ENCODE measurements at regions not wholly inside any gene's neighbourhood (a gene's known extent, or its start where the extent isn't known, plus 50 kb on each side); places are given as distances from the start of the nearest gene placed in this dataset.

GRCh38 chr4:63017300-63017699 lies 1392.0 kb downstream of the TECRL start:
- no peak overlapping the region for H2AFZ ChIP-seq (ENCODE audit: control insufficient read depth, low read length)
- dilution Hi-C loops (cut with MboI; ENCODE audit: extremely low pct_ligation_motif_present, low sequenced_read_pairs) = no loop called here
- H3K36me3 ChIP-seq (ENCODE audit: control insufficient read depth in 2 of 2, extremely low read depth in 1 of 2, insufficient read depth in 2 of 2, low read length in 2 of 2) = no peaks in the 10 kb centered on the region
- H3K79me2 ChIP-seq (ENCODE audit: control insufficient read depth, insufficient read depth, low read length) = no peaks in the 10 kb centered on the region
- no peak overlapping the region for H3K27ac ChIP-seq (ENCODE audit: control insufficient read depth, insufficient read depth, low read length)
- no peak overlapping the region for H3K4me3 ChIP-seq (ENCODE audit: control insufficient read depth in 2 of 3, extremely low read depth in 1 of 3, insufficient read depth in 2 of 3, low read depth in 1 of 3, low read length in 3 of 3)
- H3K27me3 ChIP-seq (ENCODE audit: control insufficient read depth, extremely low read depth, insufficient read depth, low read length) = no peaks in the 10 kb centered on the region
- FAIRE-seq = no peak
- no peaks in the 10 kb centered on the region for H3K9me3 ChIP-seq (ENCODE audit: control insufficient read depth, low read depth, low read length)
- no peak overlapping the region for H3K9ac ChIP-seq (ENCODE audit: control insufficient read depth, extremely low read depth, insufficient read depth, low read length)
- DNase-seq (ENCODE audit: low read depth, low spot score) = no peak
- H3K9me1 ChIP-seq (ENCODE audit: control insufficient read depth, extremely low read depth, insufficient read depth, low read length) = no peaks in the 10 kb centered on the region
- no peaks in the 10 kb centered on the region for H3K4me1 ChIP-seq (ENCODE audit: control insufficient read depth, extremely low read depth, insufficient read depth, low read length)
- H4K20me1 ChIP-seq (ENCODE audit: control insufficient read depth, extremely low read depth, insufficient read depth, low read length) = no peaks in the 10 kb centered on the region
- TF ChIP-seq CTCF (optimal IDR thresholded peaks at IDR 0.05 in 1 of 3, IDR thresholded peaks at IDR 0.05 in 1 of 3, conservative IDR thresholded peaks at IDR 0.05 in 1 of 3; ENCODE audit: extremely low read depth in 1 of 3, insufficient read depth in 2 of 3, low read length in 3 of 3) (no peak), EZH2 (IDR thresholded peaks at IDR 0.05; ENCODE audit: low read length) (no peak)
- no peak overlapping the region for H3K4me2 ChIP-seq (ENCODE audit: control insufficient read depth, extremely low read depth, insufficient read depth, low read depth, low read length)

GRCh38 chr4:62970846-62971245 lies 1438.4 kb downstream of the TECRL start:
- H3K9ac ChIP-seq (ENCODE audit: control insufficient read depth, extremely low read depth, insufficient read depth, low read length) = no peak overlapping the region
- H3K27ac ChIP-seq (ENCODE audit: control insufficient read depth, insufficient read depth, low read length) = no peak overlapping the region
- no peaks in the 10 kb centered on the region for H4K20me1 ChIP-seq (ENCODE audit: control insufficient read depth, extremely low read depth, insufficient read depth, low read length)
- no peak for FAIRE-seq
- H3K36me3 ChIP-seq (ENCODE audit: control insufficient read depth in 2 of 2, extremely low read depth in 1 of 2, insufficient read depth in 2 of 2, low read length in 2 of 2) = no peaks in the 10 kb centered on the region
- no peak overlapping the region for H2AFZ ChIP-seq (ENCODE audit: control insufficient read depth, low read length)
- H3K9me3 ChIP-seq (ENCODE audit: control insufficient read depth, low read depth, low read length) = no peaks in the 10 kb centered on the region
- no peak overlapping the region for H3K4me2 ChIP-seq (ENCODE audit: control insufficient read depth, extremely low read depth, insufficient read depth, low read depth, low read length)
- H3K27me3 ChIP-seq (ENCODE audit: control insufficient read depth, extremely low read depth, insufficient read depth, low read length) = no peaks in the 10 kb centered on the region
- no peaks in the 10 kb centered on the region for H3K4me1 ChIP-seq (ENCODE audit: control insufficient read depth, extremely low read depth, insufficient read depth, low read length)
- H3K79me2 ChIP-seq (ENCODE audit: control insufficient read depth, insufficient read depth, low read length) = no peaks in the 10 kb centered on the region
- H3K4me3 ChIP-seq (ENCODE audit: control insufficient read depth in 2 of 3, extremely low read depth in 1 of 3, insufficient read depth in 2 of 3, low read depth in 1 of 3, low read length in 3 of 3) = no peak overlapping the region
- no peaks in the 10 kb centered on the region for H3K9me1 ChIP-seq (ENCODE audit: control insufficient read depth, extremely low read depth, insufficient read depth, low read length)
- TF ChIP-seq EZH2 (IDR thresholded peaks at IDR 0.05; ENCODE audit: low read length) (no peak), CTCF (optimal IDR thresholded peaks at IDR 0.05 in 1 of 3, IDR thresholded peaks at IDR 0.05 in 1 of 3, conservative IDR thresholded peaks at IDR 0.05 in 1 of 3; ENCODE audit: extremely low read depth in 1 of 3, insufficient read depth in 2 of 3, low read length in 3 of 3) (no peak)
- DNase-seq (ENCODE audit: low read depth, low spot score) = no peak
- dilution Hi-C loops (cut with MboI; ENCODE audit: extremely low pct_ligation_motif_present, low sequenced_read_pairs) = no loop called here

Measured in keratinocyte (primary cell).